Ovary (tissue), 7 donors: ENCODE measurements at regions not wholly inside any gene's neighbourhood (a gene's known extent, or its start where the extent isn't known, plus 50 kb on each side); places are given as distances from the start of the nearest gene placed in this dataset.
"Not testable (repeated sequence)": the region's sequence is repeated elsewhere in the genome, so short reads cannot be mapped to it uniquely, and the experiment has no call there.

Source experiments
- DNase-seq, 5 donors: peaks; one replicate each; pipeline ENCODE4 v3.0.0-alpha.2; 2019 to 2020
- H3K27ac ChIP-seq, 2 donors: fragments of 200-600 bp; one replicate each; pipeline versions ENCODE4 v1.5.1 to v1.8.0; 2019 to 2022
- H3K27me3 ChIP-seq: fragments of 200-600 bp; one replicate; pipeline ENCODE4 v1.8.0; 2022
- H3K36me3 ChIP-seq: fragments of 200-600 bp; sonication (generic); one replicate; pipeline ENCODE4 v1.5.1; 2019
- H3K4me1 ChIP-seq: one replicate; pipeline ENCODE4 v1.8.1; 2013; ENCODE audit warnings: mild to moderate bottlenecking, moderate library complexity; ENCODE audit not compliant: insufficient read depth
- H3K4me3 ChIP-seq: fragments of 200-600 bp; sonication (generic); one replicate; pipeline ENCODE4 v1.5.1; 2017
- H3K9me3 ChIP-seq, 2 donors: fragments of 200-600 bp in 1 of 2; sonication (generic) in 1 of 2; one replicate each; pipeline versions ENCODE4 v1.5.1 to v1.8.1; 2013 to 2019; ENCODE audit warnings: mild to moderate bottlenecking in 1 of 2, moderate library complexity in 1 of 2
- EP300 ChIP-seq: sonication (generic); formaldehyde crosslinking; IDR thresholded peaks from one replicate; pipeline ENCODE4 v1.6.1; 2017; ENCODE audit warnings: antibody characterized with exemption
- POLR2A ChIP-seq: fragments of 450-650 bp; IDR thresholded peaks from one replicate; pipeline ENCODE4 v1.6.1; 2017; ENCODE audit warnings: antibody characterized with exemption, mild to moderate bottlenecking, moderate library complexity
- WGBS, 3 donors: extraction: QIAGEN DNeasy Blood & Tissue Kit in 1 of 3; methylation state at CpG; one replicate each; pipeline versions ENCODE4 v1.1.5 to v1.1.7; 2013 to 2017; 5-methylcytosine and 5-hydroxymethylcytosine counted together
- intact Hi-C, 4 donors: fragments of 100-400 bp; cut with DNase I; formaldehyde crosslinking; loops; one replicate each; pipeline versions ENCODE4 v1.11.0 to v1.15.1; 2022 to 2023
- TF ChIP-seq, protein P1 (sequence below), 3 donors: fragments of 450-650 bp in 2 of 3; fragments of 200-600 bp in 1 of 3; IDR thresholded peaks; one replicate each; pipeline versions ENCODE4 v1.5.1 to v1.8.0; 2016 to 2022; ENCODE audit warnings: antibody characterized with exemption in 3 of 3, mild to moderate bottlenecking in 1 of 3
- donor health status: DM: no; HTN: no; CAD: no; lungs with moderate emphysema.
- donor health status: DM: no; HTN: no; CAD: no.
- donor health status: Bipolar disorder and iron deficiency.
- donor health status: DM: no; HTN: no; CAD: no.
- donor health status: DM: yes; HTN: yes; CAD: no.

DNA sequence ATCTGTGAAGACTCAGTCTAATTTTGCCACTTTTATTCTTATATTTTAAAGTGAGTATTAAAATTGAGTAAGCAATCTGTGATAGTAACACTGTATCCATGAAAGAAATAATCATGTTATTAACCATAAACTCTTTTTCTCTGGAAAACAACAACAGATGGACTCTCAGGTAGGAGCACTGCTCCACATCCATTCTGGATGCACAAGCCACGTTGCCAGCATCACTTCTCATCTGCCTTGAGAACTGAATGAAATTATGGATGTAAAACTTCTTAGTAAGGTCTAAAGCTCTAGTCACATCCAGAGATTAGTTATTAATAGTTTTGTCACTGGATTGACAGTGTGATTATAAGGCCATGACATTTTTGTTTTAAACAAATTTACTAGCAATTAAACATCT lies 489.1 kb upstream of the SYT1 start:
- Histone ChIP-seq H3K4me3 (no peak overlapping the region), H3K4me1 (no peaks in the 10 kb centered on the region), H3K9me3 (no peaks in the 10 kb centered on the region), H3K36me3 (no peaks in the 10 kb centered on the region), H3K27me3 (no peaks in the 10 kb centered on the region), H3K27ac (no peak overlapping the region)
- TF ChIP-seq POLR2A (no peak), EP300 (no peak)
- TF ChIP-seq, protein P1, sequence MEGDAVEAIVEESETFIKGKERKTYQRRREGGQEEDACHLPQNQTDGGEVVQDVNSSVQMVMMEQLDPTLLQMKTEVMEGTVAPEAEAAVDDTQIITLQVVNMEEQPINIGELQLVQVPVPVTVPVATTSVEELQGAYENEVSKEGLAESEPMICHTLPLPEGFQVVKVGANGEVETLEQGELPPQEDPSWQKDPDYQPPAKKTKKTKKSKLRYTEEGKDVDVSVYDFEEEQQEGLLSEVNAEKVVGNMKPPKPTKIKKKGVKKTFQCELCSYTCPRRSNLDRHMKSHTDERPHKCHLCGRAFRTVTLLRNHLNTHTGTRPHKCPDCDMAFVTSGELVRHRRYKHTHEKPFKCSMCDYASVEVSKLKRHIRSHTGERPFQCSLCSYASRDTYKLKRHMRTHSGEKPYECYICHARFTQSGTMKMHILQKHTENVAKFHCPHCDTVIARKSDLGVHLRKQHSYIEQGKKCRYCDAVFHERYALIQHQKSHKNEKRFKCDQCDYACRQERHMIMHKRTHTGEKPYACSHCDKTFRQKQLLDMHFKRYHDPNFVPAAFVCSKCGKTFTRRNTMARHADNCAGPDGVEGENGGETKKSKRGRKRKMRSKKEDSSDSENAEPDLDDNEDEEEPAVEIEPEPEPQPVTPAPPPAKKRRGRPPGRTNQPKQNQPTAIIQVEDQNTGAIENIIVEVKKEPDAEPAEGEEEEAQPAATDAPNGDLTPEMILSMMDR (IDR thresholded peaks at IDR 0.05) = no peak
- intact Hi-C loops = no loop called here
- DNase-seq = no peak
- 78 to 89% (median 79%) methylated on average over 1 of the region's 1 CpG for WGBS, 3 donors

GRCh38 chr12:78376257-78376656 lies 488.3 kb upstream of the SYT1 start:
- H3K4me1 ChIP-seq = no peaks in the 10 kb centered on the region
- H3K9me3 ChIP-seq = no peaks in the 10 kb centered on the region
- DNase-seq = no peak
- H3K36me3 ChIP-seq = no peaks in the 10 kb centered on the region
- H3K4me3 ChIP-seq = no peak overlapping the region
- intact Hi-C loops = no loop called here
- TF ChIP-seq EP300 (no peak), POLR2A (no peak)
- TF ChIP-seq, protein P1 (IDR thresholded peaks at IDR 0.05) = no peak
- H3K27me3 ChIP-seq = no peaks in the 10 kb centered on the region
- no peak overlapping the region for H3K27ac ChIP-seq

GRCh38 chr12:78379065-78379464 lies 485.5 kb upstream of the SYT1 start:
- H3K36me3 ChIP-seq, H3K9me3 ChIP-seq, H3K4me3 ChIP-seq, H3K27ac ChIP-seq, H3K27me3 ChIP-seq, intact Hi-C loops, H3K4me1 ChIP-seq, DNase-seq: not testable (repeated sequence)
- 90 to 93% (median 93%) methylated on average over 2 of the region's 2 CpGs for WGBS, 3 donors

DNA sequence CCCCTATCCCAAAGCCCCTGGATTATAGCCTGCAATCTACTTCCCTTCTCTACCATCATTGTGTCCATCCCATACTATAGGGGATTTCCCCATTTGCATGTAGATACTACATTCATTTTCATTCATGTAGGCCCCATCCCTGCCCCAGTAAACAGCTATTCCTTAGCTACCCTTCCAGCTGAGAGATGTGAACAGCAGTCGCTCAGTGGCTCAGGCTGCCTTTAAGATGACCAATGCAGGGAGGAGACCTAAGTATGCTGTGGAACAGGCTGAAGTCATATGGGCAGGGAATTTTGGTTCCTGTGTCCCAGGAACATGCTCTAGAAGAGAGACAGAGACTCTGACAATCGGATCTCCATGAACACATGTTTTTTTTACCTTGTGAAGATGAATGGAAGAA lies 481.2 kb upstream of the SYT1 start:
- no peaks in the 10 kb centered on the region for H3K9me3 ChIP-seq
- H3K4me3 ChIP-seq = no peak overlapping the region
- intact Hi-C loops = no loop called here
- WGBS, 3 donors = 90 to 94% (median 92%) methylated on average over 2 of the region's 2 CpGs
- no peaks in the 10 kb centered on the region for H3K36me3 ChIP-seq
- peaks cover 1% of the 10 kb centered on the region for H3K4me1 ChIP-seq
- TF ChIP-seq POLR2A = no peak
- TF ChIP-seq EP300 = no peak
- TF ChIP-seq, protein P1 (IDR thresholded peaks at IDR 0.05) = no peak
- no peak overlapping the region for H3K27ac ChIP-seq
- no peak for DNase-seq
- no peaks in the 10 kb centered on the region for H3K27me3 ChIP-seq

- 93 to 96% (median 95%) methylated on average over 6 of the region's 6 CpGs for WGBS, 3 donors
- no peaks in the 10 kb centered on the region for H3K36me3 ChIP-seq
- no peaks in the 10 kb centered on the region for H3K9me3 ChIP-seq
- no peak for DNase-seq
- H3K27ac ChIP-seq = no peak overlapping the region
- H3K4me1 ChIP-seq = peaks cover 1% of the 10 kb centered on the region
- TF ChIP-seq POLR2A (no peak), EP300 (no peak)
- TF ChIP-seq, protein P1 (IDR thresholded peaks at IDR 0.05) = no peak
- no peak overlapping the region for H3K4me3 ChIP-seq
- intact Hi-C loops = no loop called here
- no peaks in the 10 kb centered on the region for H3K27me3 ChIP-seq
Observed at GRCh38 chr12:78384541-78384940, 480.0 kb upstream of the SYT1 start.
